Transverse colon (tissue), 3 donors: ENCODE measurements at regions not wholly inside any gene's neighbourhood (a gene's known extent, or its start where the extent isn't known, plus 50 kb on each side); places are given as distances from the start of the nearest gene placed in this dataset.

ENCODE experiments used
- CTCF ChIP-seq, 5 experiments: fragments of 200-600 bp in 3 of 5; fragments of 450-650 bp in 2 of 5; sonication (generic) in 3 of 5; IDR thresholded peaks; 1 replicate in 2 of 5; 2 replicates in 3 of 5; pipeline ENCODE4 v1.5.1; 2016 to 2017; ENCODE audit warnings: antibody characterized with exemption in 5 of 5, inconsistent platforms in 3 of 5, mild to moderate bottlenecking in 2 of 5, moderate library complexity in 1 of 5
- POLR2A ChIP-seq: fragments of 450-650 bp; IDR thresholded peaks from one replicate; pipeline ENCODE4 v1.6.1; 2016; ENCODE audit warnings: antibody characterized with exemption, mild to moderate bottlenecking, moderate library complexity

- TF ChIP-seq CTCF (IDR thresholded peaks at IDR 0.05) (no peak), POLR2A (no peak)
These were observed 87.1 kb upstream of the HDAC9 start for GRCh38 chr7:18408461-18408860.
